COR-L47 (cell line): ENCODE measurements at regions not wholly inside any gene's neighbourhood (a gene's known extent, or its start where the extent isn't known, plus 50 kb on each side); places are given as distances from the start of the nearest gene placed in this dataset.

Experiments used
- DNase-seq: peaks from one replicate; lab custom pipeline; 2025; lab: John Stamatoyannopoulos, UW

- DNase-seq: no peak
Observed at GRCh38 chr1:218874313-218874712, 299.4 kb upstream of the LYPLAL1 start.

GRCh38 chr1:218874801-218875400 lies 298.8 kb upstream of the LYPLAL1 start:
- DNase-seq: no peak

GRCh38 chr1:218878369-218878768 lies 295.3 kb upstream of the LYPLAL1 start:
- DNase-seq: no peak

GRCh38 chr1:218880484-218881060 lies 293.1 kb upstream of the LYPLAL1 start:
- no peak for DNase-seq

- no peak for DNase-seq
Observed at GRCh38 chr1:218882454-218882853, 291.2 kb upstream of the LYPLAL1 start.

- no peak for DNase-seq
Observed at GRCh38 chr1:218886101-218886871, 287.4 kb upstream of the LYPLAL1 start.

GRCh38 chr1:218887141-218887925 lies 286.3 kb upstream of the LYPLAL1 start:
- DNase-seq: no peak

- DNase-seq: no peak
Observed at GRCh38 chr1:218890451-218890850, 283.2 kb upstream of the LYPLAL1 start.

GRCh38 chr1:218891577-218891976 lies 282.1 kb upstream of the LYPLAL1 start:
- no peak for DNase-seq

GRCh38 chr1:218895064-218895587 lies 278.6 kb upstream of the LYPLAL1 start:
- no peak for DNase-seq

- no peak for DNase-seq
Observed at GRCh38 chr1:218896202-218896601, 277.5 kb upstream of the LYPLAL1 start.

GRCh38 chr1:218898921-218899320 lies 274.8 kb upstream of the LYPLAL1 start:
- DNase-seq: no peak

- DNase-seq: no peak
Observed at GRCh38 chr1:218900615-218901014, 273.1 kb upstream of the LYPLAL1 start.

- DNase-seq: no peak
Observed at GRCh38 chr1:218904416-218904815, 269.3 kb upstream of the LYPLAL1 start.

GRCh38 chr1:218916720-218917119 lies 257.0 kb upstream of the LYPLAL1 start:
- DNase-seq: no peak

- no peak for DNase-seq
Observed at GRCh38 chr1:218917656-218918055, 256.0 kb upstream of the LYPLAL1 start.

- DNase-seq: no peak
Observed at GRCh38 chr1:218925777-218926176, 247.9 kb upstream of the LYPLAL1 start.

- no peak for DNase-seq
Observed at GRCh38 chr1:218926631-218927030, 247.0 kb upstream of the LYPLAL1 start.

- no peak for DNase-seq
Observed at GRCh38 chr1:218930000-218930399, 243.7 kb upstream of the LYPLAL1 start.

GRCh38 chr1:218930472-218931241 lies 243.0 kb upstream of the LYPLAL1 start:
- DNase-seq: no peak

- no peak for DNase-seq
Observed at GRCh38 chr1:218931324-218931723, 242.4 kb upstream of the LYPLAL1 start.

- no peak for DNase-seq
Observed at GRCh38 chr1:218933513-218933912, 240.2 kb upstream of the LYPLAL1 start.
